PFSK-1 (cell line): ENCODE measurements at regions not wholly inside any gene's neighbourhood (a gene's known extent, or its start where the extent isn't known, plus 50 kb on each side); places are given as distances from the start of the nearest gene placed in this dataset.

Experiments
- FOXP2 ChIP-seq: optimal IDR thresholded peaks from 2 replicates; pipeline ENCODE3; 2011; ENCODE audit warnings: borderline replicate concordance, control low read depth, inconsistent platforms; ENCODE audit not compliant: insufficient read depth; ENCODE audit errors: extremely low read length, extremely low read depth
- POLR2AphosphoS5 ChIP-seq: IDR thresholded peaks from 2 replicates; pipeline ENCODE4 v1.6.1; 2012; ENCODE audit warnings: low read depth, mild to moderate bottlenecking, control low read depth, low read length, moderate library complexity
- REST ChIP-seq, 2 experiments: IDR thresholded peaks; 2 replicates each; pipeline versions ENCODE4 v1.6.1 to v1.8.0; 2011 to 2012; ENCODE audit warnings: low read depth in 2 of 2, low read length in 2 of 2, control low read depth in 1 of 2, inconsistent platforms in 1 of 2, mild to moderate bottlenecking in 1 of 2, moderate library complexity in 1 of 2; ENCODE audit not compliant: insufficient read depth in 1 of 2
- SIN3A ChIP-seq: IDR thresholded peaks from 2 replicates; pipeline ENCODE4 v1.6.1; 2012; ENCODE audit warnings: mild to moderate bottlenecking, low read length, moderate library complexity, borderline replicate concordance; ENCODE audit not compliant: insufficient read depth
- TAF1 ChIP-seq: IDR thresholded peaks from 2 replicates; pipeline ENCODE4 v1.6.1; 2012; ENCODE audit warnings: low read length, control low read depth, borderline replicate concordance; ENCODE audit not compliant: insufficient read depth

GRCh38 chr2:234266952-234267351 lies 216.4 kb downstream of the SPP2 start:
- TF ChIP-seq REST (IDR thresholded peaks at IDR 0.05; ENCODE audit: insufficient read depth in 1 of 2, low read depth in 2 of 2, low read length in 2 of 2) (no peak), FOXP2 (no peak), TAF1 (no peak), POLR2AphosphoS5 (no peak), SIN3A (no peak)

GRCh38 chr2:234265206-234265605 lies 214.7 kb downstream of the SPP2 start:
- TF ChIP-seq POLR2AphosphoS5 = no peak
- no peak for TF ChIP-seq TAF1
- no peak for TF ChIP-seq REST (IDR thresholded peaks at IDR 0.05; ENCODE audit: insufficient read depth in 1 of 2, low read depth in 2 of 2, low read length in 2 of 2)
- no peak for TF ChIP-seq SIN3A
- TF ChIP-seq FOXP2 = no peak

- no peak for TF ChIP-seq REST (IDR thresholded peaks at IDR 0.05; ENCODE audit: insufficient read depth in 1 of 2, low read depth in 2 of 2, low read length in 2 of 2)
- no peak for TF ChIP-seq FOXP2
- TF ChIP-seq TAF1 = no peak
- no peak for TF ChIP-seq POLR2AphosphoS5
- no peak for TF ChIP-seq SIN3A
Measured at GRCh38 chr2:234261736-234262135, 211.2 kb downstream of the SPP2 start.

- TF ChIP-seq POLR2AphosphoS5 (no peak), SIN3A (no peak), FOXP2 (no peak), REST (IDR thresholded peaks at IDR 0.05; ENCODE audit: insufficient read depth in 1 of 2, low read depth in 2 of 2, low read length in 2 of 2) (no peak), TAF1 (no peak)
Measured at GRCh38 chr2:234259440-234259839, 208.9 kb downstream of the SPP2 start.

GRCh38 chr2:234258562-234259141 lies 208.2 kb downstream of the SPP2 start:
- TF ChIP-seq FOXP2 = no peak
- TF ChIP-seq POLR2AphosphoS5 = no peak
- no peak for TF ChIP-seq REST (IDR thresholded peaks at IDR 0.05; ENCODE audit: insufficient read depth in 1 of 2, low read depth in 2 of 2, low read length in 2 of 2)
- no peak for TF ChIP-seq TAF1
- no peak for TF ChIP-seq SIN3A
